DND-41 (cell line): ENCODE measurements at regions not wholly inside any gene's neighbourhood (a gene's known extent, or its start where the extent isn't known, plus 50 kb on each side); places are given as distances from the start of the nearest gene placed in this dataset.

ENCODE experiments used
- EZH2 ChIP-seq: IDR thresholded peaks from 3 replicates; pipeline ENCODE4 v1.6.1; 2012; ENCODE audit warnings: borderline replicate concordance, low read depth, mild to moderate bottlenecking, moderate library complexity, low read length, inconsistent platforms; ENCODE audit not compliant: severe bottlenecking
- TF ChIP-seq, protein P1 (sequence below): IDR thresholded peaks from 2 replicates; pipeline ENCODE4 v1.5.1; 2012; ENCODE audit warnings: borderline replicate concordance, low read length, moderate library complexity, mild to moderate bottlenecking; ENCODE audit not compliant: poor library complexity, severe bottlenecking; ENCODE audit errors: extremely low read depth

- TF ChIP-seq, protein P1, sequence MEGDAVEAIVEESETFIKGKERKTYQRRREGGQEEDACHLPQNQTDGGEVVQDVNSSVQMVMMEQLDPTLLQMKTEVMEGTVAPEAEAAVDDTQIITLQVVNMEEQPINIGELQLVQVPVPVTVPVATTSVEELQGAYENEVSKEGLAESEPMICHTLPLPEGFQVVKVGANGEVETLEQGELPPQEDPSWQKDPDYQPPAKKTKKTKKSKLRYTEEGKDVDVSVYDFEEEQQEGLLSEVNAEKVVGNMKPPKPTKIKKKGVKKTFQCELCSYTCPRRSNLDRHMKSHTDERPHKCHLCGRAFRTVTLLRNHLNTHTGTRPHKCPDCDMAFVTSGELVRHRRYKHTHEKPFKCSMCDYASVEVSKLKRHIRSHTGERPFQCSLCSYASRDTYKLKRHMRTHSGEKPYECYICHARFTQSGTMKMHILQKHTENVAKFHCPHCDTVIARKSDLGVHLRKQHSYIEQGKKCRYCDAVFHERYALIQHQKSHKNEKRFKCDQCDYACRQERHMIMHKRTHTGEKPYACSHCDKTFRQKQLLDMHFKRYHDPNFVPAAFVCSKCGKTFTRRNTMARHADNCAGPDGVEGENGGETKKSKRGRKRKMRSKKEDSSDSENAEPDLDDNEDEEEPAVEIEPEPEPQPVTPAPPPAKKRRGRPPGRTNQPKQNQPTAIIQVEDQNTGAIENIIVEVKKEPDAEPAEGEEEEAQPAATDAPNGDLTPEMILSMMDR, result no peak
- no peak for TF ChIP-seq EZH2
Measured at GRCh38 chr10:120983721-120984120, 132.6 kb downstream of the WDR11 start.
